Chondrocyte (in vitro differentiated cells): ENCODE measurements at regions not wholly inside any gene's neighbourhood (a gene's known extent, or its start where the extent isn't known, plus 50 kb on each side); places are given as distances from the start of the nearest gene placed in this dataset.
A peak's percentile ranks its signal among the peaks of the same experiment; 100 is the strongest.

Source experiments
- DNase-seq: peaks from one replicate; pipeline ENCODE4 v3.0.0; 2021; ENCODE audit warnings: mixed read lengths, low spot score
- H3K27ac Mint-ChIP-seq: one replicate; pipeline ENCODE4 v1.8.0; 2021; ENCODE audit warnings: mild to moderate bottlenecking, moderate library complexity, mixed read lengths; ENCODE audit not compliant: unreplicated experiment
- H3K27me3 Mint-ChIP-seq: 2 replicates; pipeline ENCODE4 v1.8.0; 2021; ENCODE audit warnings: low read depth, mixed read lengths
- H3K36me3 Mint-ChIP-seq: 2 replicates; pipeline ENCODE4 v1.8.0; 2021; ENCODE audit warnings: low read depth, mixed read lengths
- H3K4me1 Mint-ChIP-seq: 2 replicates; pipeline ENCODE4 v1.8.0; 2021; ENCODE audit warnings: low read depth, mild to moderate bottlenecking, mixed read lengths
- H3K4me3 Mint-ChIP-seq: one replicate; pipeline ENCODE4 v1.8.0; 2021; ENCODE audit warnings: mild to moderate bottlenecking, moderate library complexity, mixed read lengths; ENCODE audit not compliant: unreplicated experiment
- H3K9me3 Mint-ChIP-seq: 2 replicates; pipeline ENCODE4 v1.8.0; 2021; ENCODE audit warnings: low read depth, mixed read lengths
- CTCF ChIP-seq: fragments of 200-600 bp; sonication (generic); IDR thresholded peaks from 2 replicates; pipeline ENCODE4 v1.5.0; 2021; ENCODE audit warnings: antibody characterized with exemption, mild to moderate bottlenecking, moderate library complexity

- no peak for DNase-seq
- no peak overlapping the region for H3K4me3 Mint-ChIP-seq
- H3K9me3 Mint-ChIP-seq: peaks cover 5% of the 10 kb centered on the region
- no peak for TF ChIP-seq CTCF
- no peak overlapping the region for H3K27ac Mint-ChIP-seq
- peaks cover 2% of the 10 kb centered on the region for H3K36me3 Mint-ChIP-seq
- H3K27me3 Mint-ChIP-seq: no peaks in the 10 kb centered on the region
- H3K4me1 Mint-ChIP-seq: peaks cover 31% of the 10 kb centered on the region
These were observed 138.9 kb downstream of the MN1 start for GRCh38 chr22:27662359-27663301.

GRCh38 chr22:27663812-27664211 is 137.7 kb downstream of the MN1 start:
- Mint-ChIP-seq H3K36me3 (peaks cover 2% of the 10 kb centered on the region), H3K4me1 (peaks cover 42% of the 10 kb centered on the region), H3K4me3 (no peak overlapping the region), H3K27me3 (no peaks in the 10 kb centered on the region), H3K27ac (no peak overlapping the region), H3K9me3 (peaks cover 5% of the 10 kb centered on the region)
- DNase-seq: no peak
- no peak for TF ChIP-seq CTCF

DNA sequence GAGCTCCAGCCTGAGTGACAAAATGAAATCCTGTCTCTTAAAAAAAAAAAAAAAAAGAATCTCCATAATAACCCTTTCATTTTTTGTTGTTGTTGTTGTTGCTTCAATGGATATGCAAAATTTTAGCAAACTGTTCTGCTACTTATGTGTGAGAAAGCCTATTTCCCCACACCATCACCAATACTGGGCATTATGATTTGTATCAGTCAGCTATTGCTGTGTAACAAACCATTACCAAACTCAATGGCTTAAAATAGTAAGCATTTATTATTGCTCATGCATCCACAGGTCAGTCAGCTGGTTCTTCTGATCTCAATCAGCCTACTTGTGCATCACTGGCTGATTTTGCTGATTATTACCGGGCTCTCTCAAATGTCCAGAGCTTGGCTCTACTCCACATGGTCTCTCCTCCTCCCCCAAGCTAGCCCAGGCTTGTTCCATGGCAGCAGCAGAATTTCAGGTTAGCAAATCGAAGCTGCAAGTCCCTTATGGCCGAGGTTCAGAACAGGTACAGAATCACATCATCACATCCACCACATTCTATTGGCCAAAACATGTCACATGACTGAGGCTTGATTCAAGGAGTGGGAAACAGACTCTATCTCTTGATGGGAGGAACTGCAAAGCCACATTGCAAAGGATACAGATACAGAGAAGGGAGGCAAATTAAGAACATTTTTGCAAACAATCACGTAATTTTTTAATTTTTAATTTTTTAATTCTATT is 135.1 kb downstream of the MN1 start:
- no peak overlapping the region for H3K4me3 Mint-ChIP-seq
- H3K27ac Mint-ChIP-seq: no peak overlapping the region
- H3K4me1 Mint-ChIP-seq: peaks cover 65% of the 10 kb centered on the region
- peaks cover 2% of the 10 kb centered on the region for H3K36me3 Mint-ChIP-seq
- TF ChIP-seq CTCF: no peak
- no peaks in the 10 kb centered on the region for H3K27me3 Mint-ChIP-seq
- H3K9me3 Mint-ChIP-seq: peaks cover 5% of the 10 kb centered on the region
- no peak for DNase-seq

DNA sequence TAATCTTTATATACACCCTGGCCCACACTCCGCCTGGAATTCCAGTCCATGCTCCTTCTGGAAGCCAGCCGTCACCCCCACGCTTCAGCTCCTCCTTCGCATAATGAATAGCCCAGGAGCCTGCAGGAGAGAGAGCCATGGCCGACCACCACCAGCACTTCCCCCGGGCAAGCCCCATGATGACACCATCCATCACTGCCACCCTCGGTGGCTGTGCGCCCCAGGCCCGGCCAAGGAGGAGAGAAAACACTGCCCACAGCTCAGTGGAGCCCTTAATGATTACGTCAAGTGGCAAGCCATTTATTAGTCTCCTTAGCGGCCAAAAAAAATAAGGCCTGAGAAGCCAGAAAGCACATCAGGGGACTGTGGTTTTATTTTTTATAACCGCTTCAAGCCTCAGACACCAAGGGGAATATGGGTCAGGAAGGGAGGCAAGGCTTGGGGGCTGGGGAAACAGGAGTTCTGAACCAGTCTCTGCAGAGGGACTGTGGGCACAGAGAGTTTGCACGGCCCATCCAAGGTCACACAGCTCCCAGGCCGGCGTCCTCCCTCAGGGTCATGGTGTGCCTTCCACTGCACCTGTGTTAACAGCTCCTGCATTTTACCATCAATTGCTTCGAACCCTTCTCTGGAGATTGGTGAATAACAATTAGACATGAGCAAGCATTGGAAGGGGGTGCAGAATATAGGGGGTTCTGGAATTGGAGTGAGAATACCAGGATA is 134.3 kb downstream of the MN1 start:
- no peak overlapping the region for H3K4me3 Mint-ChIP-seq

More for the DNA sequence above, 134.3 kb downstream of the MN1 start:
- Mint-ChIP-seq H3K9me3 (peaks cover 5% of the 10 kb centered on the region), H3K36me3 (peaks cover 2% of the 10 kb centered on the region), H3K4me1 (peaks cover 65% of the 10 kb centered on the region), H3K27me3 (no peaks in the 10 kb centered on the region), H3K27ac (peak overlapping the region; percentile 87)
- TF ChIP-seq CTCF: no peak
- DNase-seq: no peak
